Colonic mucosa (tissue), 4 donors: ENCODE measurements at regions not wholly inside any gene's neighbourhood (a gene's known extent, or its start where the extent isn't known, plus 50 kb on each side); places are given as distances from the start of the nearest gene placed in this dataset.

Experiments
- DNase-seq: peaks from one replicate; pipeline ENCODE4 v3.0.0-alpha.2; 2020
- H3K27ac ChIP-seq: fragments of 200-600 bp; one replicate; pipeline ENCODE4 v1.8.0; 2021
- H3K27me3 ChIP-seq: fragments of 200-600 bp; one replicate; pipeline ENCODE4 v1.8.0; 2021
- H3K36me3 ChIP-seq: fragments of 200-600 bp; one replicate; pipeline ENCODE4 v1.8.0; 2021
- H3K4me1 ChIP-seq: fragments of 200-600 bp; one replicate; pipeline ENCODE4 v1.8.0; 2021; ENCODE audit warnings: mild to moderate bottlenecking
- H3K4me3 ChIP-seq: fragments of 200-600 bp; one replicate; pipeline ENCODE4 v1.8.0; 2021
- H3K9ac ChIP-seq, 2 donors: one replicate each; pipeline ENCODE4 v1.7.0; 2013; ENCODE audit warnings: control low read depth in 2 of 2, low read depth in 2 of 2, low read length in 2 of 2
- H3K9me3 ChIP-seq: fragments of 200-600 bp; one replicate; pipeline ENCODE4 v1.8.0; 2021
- intact Hi-C: fragments of 100-400 bp; cut with DNase I; formaldehyde crosslinking; loops from one replicate; pipeline ENCODE4 v1.14.1; 2022
- TF ChIP-seq, protein P1 (sequence below): fragments of 200-600 bp; IDR thresholded peaks from one replicate; pipeline ENCODE4 v1.8.0; 2022; ENCODE audit warnings: antibody characterized with exemption, mild to moderate bottlenecking
- donor health status: healthy.
- donor health status: DM: no; HTN: no; CAD: no.
- donor health status: DM: no; HTN: no; CAD: no.

- no peak for DNase-seq
- intact Hi-C loops = no loop called here
- no peak overlapping the region for H3K27ac ChIP-seq
- H3K27me3 ChIP-seq = no peaks in the 10 kb centered on the region
- no peaks in the 10 kb centered on the region for H3K9me3 ChIP-seq
- no peak overlapping the region for H3K4me3 ChIP-seq
- H3K36me3 ChIP-seq = no peaks in the 10 kb centered on the region
- H3K4me1 ChIP-seq = no peaks in the 10 kb centered on the region
- H3K9ac ChIP-seq = no peak overlapping the region
- TF ChIP-seq, protein P1, sequence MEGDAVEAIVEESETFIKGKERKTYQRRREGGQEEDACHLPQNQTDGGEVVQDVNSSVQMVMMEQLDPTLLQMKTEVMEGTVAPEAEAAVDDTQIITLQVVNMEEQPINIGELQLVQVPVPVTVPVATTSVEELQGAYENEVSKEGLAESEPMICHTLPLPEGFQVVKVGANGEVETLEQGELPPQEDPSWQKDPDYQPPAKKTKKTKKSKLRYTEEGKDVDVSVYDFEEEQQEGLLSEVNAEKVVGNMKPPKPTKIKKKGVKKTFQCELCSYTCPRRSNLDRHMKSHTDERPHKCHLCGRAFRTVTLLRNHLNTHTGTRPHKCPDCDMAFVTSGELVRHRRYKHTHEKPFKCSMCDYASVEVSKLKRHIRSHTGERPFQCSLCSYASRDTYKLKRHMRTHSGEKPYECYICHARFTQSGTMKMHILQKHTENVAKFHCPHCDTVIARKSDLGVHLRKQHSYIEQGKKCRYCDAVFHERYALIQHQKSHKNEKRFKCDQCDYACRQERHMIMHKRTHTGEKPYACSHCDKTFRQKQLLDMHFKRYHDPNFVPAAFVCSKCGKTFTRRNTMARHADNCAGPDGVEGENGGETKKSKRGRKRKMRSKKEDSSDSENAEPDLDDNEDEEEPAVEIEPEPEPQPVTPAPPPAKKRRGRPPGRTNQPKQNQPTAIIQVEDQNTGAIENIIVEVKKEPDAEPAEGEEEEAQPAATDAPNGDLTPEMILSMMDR = no peak
Measured at GRCh38 chr3:86702381-86702958, 288.5 kb downstream of the VGLL3 start.

GRCh38 chr3:86695752-86696151, 295.2 kb downstream of the VGLL3 start:
- H3K9ac ChIP-seq = no peak overlapping the region
- intact Hi-C loops = no loop called here
- no peaks in the 10 kb centered on the region for H3K4me1 ChIP-seq
- H3K9me3 ChIP-seq = no peaks in the 10 kb centered on the region
- no peaks in the 10 kb centered on the region for H3K27me3 ChIP-seq
- no peak overlapping the region for H3K4me3 ChIP-seq
- H3K36me3 ChIP-seq = no peaks in the 10 kb centered on the region
- H3K27ac ChIP-seq = no peak overlapping the region
- TF ChIP-seq, protein P1 = no peak
- no peak for DNase-seq

GRCh38 chr3:86673991-86674390, 317.0 kb downstream of the VGLL3 start:
- Histone ChIP-seq H3K4me1 (no peaks in the 10 kb centered on the region), H3K9me3 (no peaks in the 10 kb centered on the region), H3K4me3 (no peak overlapping the region), H3K27ac (no peak overlapping the region), H3K27me3 (no peaks in the 10 kb centered on the region), H3K36me3 (no peaks in the 10 kb centered on the region), H3K9ac (no peak overlapping the region)
- TF ChIP-seq, protein P1 = no peak
- no peak for DNase-seq
- intact Hi-C loops = no loop called here

GRCh38 chr3:86661817-86662216, 329.1 kb downstream of the VGLL3 start:
- TF ChIP-seq, protein P1 = no peak
- Histone ChIP-seq H3K36me3 (no peaks in the 10 kb centered on the region), H3K4me3 (no peak overlapping the region), H3K9me3 (no peaks in the 10 kb centered on the region), H3K27me3 (no peaks in the 10 kb centered on the region), H3K9ac (no peak overlapping the region), H3K4me1 (no peaks in the 10 kb centered on the region), H3K27ac (no peak overlapping the region)
- intact Hi-C loops = no loop called here
- no peak for DNase-seq

DNA sequence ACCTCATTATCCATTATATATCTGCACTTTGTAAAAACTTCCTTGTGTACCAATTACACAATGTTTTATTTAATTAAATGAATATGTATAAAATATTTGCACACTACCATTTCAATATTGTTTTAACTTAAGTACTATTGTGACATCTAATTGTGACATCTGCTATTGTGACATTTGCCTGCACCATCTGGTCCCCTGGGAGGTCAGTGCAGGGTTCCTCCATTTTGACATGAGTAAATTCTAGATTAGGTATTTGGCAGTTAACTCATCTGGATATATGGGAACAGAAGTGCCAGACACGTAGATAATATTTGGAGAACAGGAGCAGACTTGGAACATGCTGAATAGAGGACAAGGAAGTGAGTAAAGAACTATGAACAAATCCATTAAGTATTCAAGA, 332.1 kb downstream of the VGLL3 start:
- no peaks in the 10 kb centered on the region for H3K4me1 ChIP-seq
- no peaks in the 10 kb centered on the region for H3K9me3 ChIP-seq
- no peak for DNase-seq
- no peak overlapping the region for H3K27ac ChIP-seq
- H3K9ac ChIP-seq = no peak overlapping the region
- no peaks in the 10 kb centered on the region for H3K27me3 ChIP-seq
- no peaks in the 10 kb centered on the region for H3K36me3 ChIP-seq
- intact Hi-C loops = no loop called here
- no peak overlapping the region for H3K4me3 ChIP-seq
- TF ChIP-seq, protein P1 = no peak
